ENCODE measurements at regions not wholly inside any gene's neighbourhood (a gene's known extent, or its start where the extent isn't known, plus 50 kb on each side); places are given as distances from the start of the nearest gene placed in this dataset.

GRCh38 chr3:18526667-18527066 lies 101.5 kb upstream of the SATB1 start:
- TF ChIP-seq CTCF (IDR thresholded peaks at IDR 0.05) (no peak), POLR2A (IDR thresholded peaks at IDR 0.05) (no peak)
